Fibroblast of the aortic adventitia (primary cell): ENCODE measurements at regions not wholly inside any gene's neighbourhood (a gene's known extent, or its start where the extent isn't known, plus 50 kb on each side); places are given as distances from the start of the nearest gene placed in this dataset.
A peak's percentile ranks its signal among the peaks of the same experiment; 100 is the strongest.

ENCODE experiments used
- DNase-seq: peaks from one replicate; pipeline ENCODE4 v3.0.0-alpha.2; 2010; ENCODE audit warnings: low read depth
- H3K4me3 ChIP-seq: 2 replicates; pipeline ENCODE4 v1.5.1; 2011; ENCODE audit warnings: low read depth, mild to moderate bottlenecking, control low read depth, low read length, moderate library complexity
- CTCF ChIP-seq: IDR thresholded peaks from 2 replicates; pipeline ENCODE4 v1.5.1; 2011; ENCODE audit warnings: mild to moderate bottlenecking, low read length, control low read depth, inconsistent platforms; ENCODE audit not compliant: insufficient read depth

- no peak overlapping the region for H3K4me3 ChIP-seq
- no peak for DNase-seq
- TF ChIP-seq CTCF = no peak
These were observed 113.4 kb upstream of the SLC25A33 start for GRCh38 chr1:9425859-9426258.

GRCh38 chr1:9426291-9426711 lies 113.0 kb upstream of the SLC25A33 start:
- no peak overlapping the region for H3K4me3 ChIP-seq
- no peak for DNase-seq
- TF ChIP-seq CTCF = no peak

- no peak for TF ChIP-seq CTCF
- no peak for DNase-seq
- no peak overlapping the region for H3K4me3 ChIP-seq
These were observed 111.9 kb upstream of the SLC25A33 start for GRCh38 chr1:9427388-9427787.

GRCh38 chr1:9428601-9429341 lies 110.5 kb upstream of the SLC25A33 start:
- no peak for TF ChIP-seq CTCF
- peak; percentile 99 for DNase-seq
- H3K4me3 ChIP-seq = peak overlapping the region; percentile 89

- no peak for TF ChIP-seq CTCF
- no peak for DNase-seq
- peak overlapping the region; percentile 89 for H3K4me3 ChIP-seq
These were observed 109.9 kb upstream of the SLC25A33 start for GRCh38 chr1:9429342-9429711.

GRCh38 chr1:9434247-9435152 lies 104.8 kb upstream of the SLC25A33 start:
- peak; percentile 76 for DNase-seq
- no peak overlapping the region for H3K4me3 ChIP-seq
- TF ChIP-seq CTCF = no peak
